SJCRH30 (cell line): ENCODE measurements at regions not wholly inside any gene's neighbourhood (a gene's known extent, or its start where the extent isn't known, plus 50 kb on each side); places are given as distances from the start of the nearest gene placed in this dataset.

ENCODE experiments used
- DNase-seq, 2 experiments: peaks; one replicate each; pipeline ENCODE4 v3.0.0-alpha.2; 2015 to 2020
- H3K27ac ChIP-seq: fragments of 250-450 bp; sonication (Bioruptor Pico); 2 replicates; pipeline ENCODE4 v1.5.1; 2020; ENCODE audit warnings: mild to moderate bottlenecking, moderate library complexity
- H3K27me3 ChIP-seq: fragments of 250-450 bp; sonication (Bioruptor Pico); 2 replicates; pipeline ENCODE4 v1.5.1; 2020; ENCODE audit warnings: mild to moderate bottlenecking, moderate library complexity
- H3K36me3 ChIP-seq: fragments of 250-450 bp; sonication (Bioruptor Pico); 2 replicates; pipeline ENCODE4 v1.5.1; 2020; ENCODE audit warnings: mild to moderate bottlenecking, moderate library complexity
- H3K4me1 ChIP-seq: fragments of 250-450 bp; sonication (Bioruptor Pico); 2 replicates; pipeline ENCODE4 v1.5.1; 2020; ENCODE audit warnings: mild to moderate bottlenecking, moderate library complexity
- H3K4me3 ChIP-seq: fragments of 250-450 bp; sonication (Bioruptor Pico); 2 replicates; pipeline ENCODE4 v1.5.1; 2020; ENCODE audit warnings: mild to moderate bottlenecking, moderate library complexity
- H3K9me3 ChIP-seq: fragments of 250-450 bp; sonication (Bioruptor Pico); replicated peaks from 2 replicates; pipeline ENCODE4 v1.5.1; 2020; ENCODE audit warnings: mild to moderate bottlenecking, moderate library complexity

DNA sequence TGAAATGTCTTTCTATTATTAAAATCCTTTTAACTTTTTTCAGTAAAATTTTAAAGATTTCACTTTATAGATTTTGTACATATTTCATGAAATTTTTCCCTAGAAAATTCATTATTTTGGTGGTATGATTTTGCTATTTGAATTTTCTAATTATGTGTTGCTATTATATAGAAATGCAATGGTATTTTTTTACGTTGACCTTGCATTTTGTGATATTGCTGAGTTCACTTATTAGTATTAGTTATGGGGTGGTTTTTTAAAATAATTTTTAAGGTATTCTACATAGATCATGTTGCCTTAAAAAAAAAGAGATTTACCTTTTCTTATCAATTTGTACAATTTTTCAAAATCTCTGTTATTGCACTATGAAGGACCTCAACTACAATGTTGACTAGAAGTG, 458.3 kb downstream of the TLE1 start:
- no peak overlapping the region for H3K27ac ChIP-seq
- H3K4me1 ChIP-seq: no peaks in the 10 kb centered on the region
- no peaks in the 10 kb centered on the region for H3K36me3 ChIP-seq
- H3K9me3 ChIP-seq: 0 out of 2 replicates have a peak, but pooled peaks cover 2% of the 10 kb centered on the region
- H3K27me3 ChIP-seq: no peaks in the 10 kb centered on the region
- no peak for DNase-seq
- H3K4me3 ChIP-seq: no peak overlapping the region

DNA sequence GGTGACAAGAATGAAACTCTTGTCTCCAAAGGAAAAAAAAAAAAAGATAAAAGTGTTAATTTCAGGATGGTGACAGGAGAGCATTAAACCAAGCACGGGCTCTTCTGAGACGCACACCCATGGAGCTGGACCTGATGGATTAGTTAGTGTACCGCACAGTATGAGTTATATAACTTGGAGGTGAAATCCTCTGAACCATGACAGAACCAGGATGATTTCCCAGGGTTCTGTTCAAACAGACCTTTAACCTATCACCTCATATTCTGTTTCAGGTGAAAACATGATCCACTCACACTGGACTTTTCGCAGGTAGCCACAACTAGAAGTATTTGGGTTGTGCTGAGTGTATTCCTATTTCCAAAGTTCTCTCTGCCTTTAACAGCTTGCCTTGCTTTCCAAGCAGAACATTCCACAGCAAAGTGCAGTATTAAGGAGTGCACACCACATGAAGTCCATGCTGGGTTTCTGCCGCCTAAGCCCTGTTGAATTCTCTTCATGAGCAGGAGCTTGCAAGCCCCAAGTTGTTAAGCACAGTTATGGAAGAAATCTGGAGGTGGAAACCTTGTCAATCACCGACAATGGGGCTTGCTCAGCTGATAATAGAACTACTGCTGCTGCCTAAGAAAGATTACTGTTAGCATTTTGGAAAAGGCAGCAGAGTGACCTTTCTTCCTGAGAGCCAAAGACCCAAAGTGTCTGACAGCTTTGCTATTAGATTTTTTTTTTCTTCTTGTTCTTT, 461.7 kb downstream of the TLE1 start:
- DNase-seq: no peak
- H3K36me3 ChIP-seq: no peaks in the 10 kb centered on the region
- no peaks in the 10 kb centered on the region for H3K4me1 ChIP-seq

DNA sequence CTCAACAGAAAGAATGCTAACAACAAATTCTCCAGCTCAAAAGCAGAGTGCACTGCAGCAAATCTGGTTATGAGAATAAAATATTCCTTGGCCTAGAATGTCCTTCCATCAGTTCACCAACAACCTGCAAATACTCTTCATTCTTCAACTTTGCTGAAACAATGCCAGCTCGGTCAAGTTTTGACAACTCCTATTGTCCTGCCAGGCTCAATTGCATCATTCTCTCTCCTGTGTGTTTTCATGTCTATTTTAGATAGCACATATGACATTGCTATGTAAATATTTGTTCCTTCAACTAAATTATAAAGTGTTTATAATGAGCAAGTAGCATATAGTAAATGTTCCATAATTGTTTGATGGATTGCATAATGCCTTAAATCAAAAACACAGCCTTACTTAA, 463.8 kb downstream of the TLE1 start:
- H3K4me3 ChIP-seq: no peak overlapping the region
- no peak overlapping the region for H3K27ac ChIP-seq
- H3K4me1 ChIP-seq: no peaks in the 10 kb centered on the region
- no peaks in the 10 kb centered on the region for H3K36me3 ChIP-seq
- H3K9me3 ChIP-seq: peaks cover 2% of the 10 kb centered on the region; the same call in 1 of the 2 replicates
- DNase-seq: no peak
- no peaks in the 10 kb centered on the region for H3K27me3 ChIP-seq

More for the DNA sequence above, 461.7 kb downstream of the TLE1 start:
- no peak overlapping the region for H3K27ac ChIP-seq
- H3K9me3 ChIP-seq: peaks cover 2% of the 10 kb centered on the region; the same call in 1 of the 2 replicates
- H3K27me3 ChIP-seq: no peaks in the 10 kb centered on the region
- H3K4me3 ChIP-seq: no peak overlapping the region

DNA sequence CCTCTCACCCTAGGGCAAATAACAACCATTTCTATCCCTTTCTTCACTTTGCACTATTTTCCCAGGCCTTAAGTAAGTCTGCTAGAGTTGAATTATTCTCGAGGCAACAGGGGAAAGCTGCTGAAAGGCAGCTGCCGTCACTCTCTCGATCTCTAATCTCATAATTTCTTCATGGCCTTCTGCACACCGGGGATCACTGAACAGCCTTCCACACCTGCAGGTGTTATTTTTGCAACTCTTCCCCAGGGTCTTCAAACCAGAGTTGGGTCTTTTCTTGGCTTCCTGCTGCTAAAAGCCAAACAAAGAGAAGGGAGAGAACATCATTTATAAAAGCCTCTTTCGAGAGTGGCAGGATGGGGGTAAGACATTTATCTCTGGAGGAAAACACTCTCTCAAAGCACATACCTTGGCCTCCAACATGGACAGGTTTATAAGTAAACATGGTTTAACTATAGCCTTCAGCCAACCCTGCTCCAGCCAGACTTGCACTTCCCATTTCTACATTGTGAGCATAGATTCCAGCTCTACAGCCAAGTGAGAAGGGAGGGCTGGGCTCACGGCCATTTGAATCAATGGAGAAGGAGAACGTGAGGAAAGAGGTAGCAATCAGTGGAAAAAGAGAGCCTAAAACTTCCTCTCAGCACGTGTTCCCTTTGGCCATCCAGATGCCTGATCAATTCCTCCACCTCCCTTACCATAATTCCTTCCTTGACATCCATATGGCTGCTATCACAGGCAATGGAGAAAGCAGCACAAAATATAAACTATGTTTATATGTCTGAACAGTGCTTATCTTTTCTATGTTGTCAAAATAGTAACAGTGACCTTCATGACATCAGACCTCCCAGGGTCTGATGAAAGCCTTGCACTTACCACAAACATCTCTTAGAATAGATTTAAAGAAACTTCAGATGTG, 464.9 kb downstream of the TLE1 start:
- no peak overlapping the region for H3K27ac ChIP-seq
- DNase-seq: no peak

DNA sequence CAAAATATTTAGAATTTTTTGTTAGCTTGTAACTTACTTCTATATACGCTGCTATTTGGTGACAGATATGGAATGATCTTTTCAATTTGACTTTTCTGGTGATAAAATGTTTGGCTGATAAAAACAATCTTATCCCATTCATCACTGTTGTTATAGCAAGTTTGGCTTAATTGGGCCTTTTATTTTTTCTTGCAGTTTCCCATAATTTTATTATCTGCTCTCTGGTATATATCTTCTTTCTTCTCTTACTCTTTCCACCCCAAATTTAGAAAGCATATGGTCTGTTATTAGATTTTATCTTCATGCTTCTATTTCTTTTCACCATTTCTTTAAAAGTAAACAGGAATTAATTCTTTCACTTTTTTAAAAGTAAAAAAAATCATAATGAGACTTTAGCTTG, 474.4 kb downstream of the TLE1 start:
- no peaks in the 10 kb centered on the region; the same call in 1 of the 2 replicates for H3K27me3 ChIP-seq
- peaks cover 3% of the 10 kb centered on the region; the same call in 1 of the 2 replicates for H3K9me3 ChIP-seq
- H3K27ac ChIP-seq: no peak overlapping the region
- DNase-seq: no peak
- H3K4me3 ChIP-seq: no peak overlapping the region
- H3K36me3 ChIP-seq: no peaks in the 10 kb centered on the region
- no peaks in the 10 kb centered on the region; the same call in 1 of the 2 replicates for H3K4me1 ChIP-seq

More for the DNA sequence above, 464.9 kb downstream of the TLE1 start:
- Histone ChIP-seq H3K4me3 (no peak overlapping the region), H3K36me3 (no peaks in the 10 kb centered on the region), H3K9me3 (peaks cover 2% of the 10 kb centered on the region; the same call in 1 of the 2 replicates), H3K4me1 (no peaks in the 10 kb centered on the region), H3K27me3 (no peaks in the 10 kb centered on the region)

DNA sequence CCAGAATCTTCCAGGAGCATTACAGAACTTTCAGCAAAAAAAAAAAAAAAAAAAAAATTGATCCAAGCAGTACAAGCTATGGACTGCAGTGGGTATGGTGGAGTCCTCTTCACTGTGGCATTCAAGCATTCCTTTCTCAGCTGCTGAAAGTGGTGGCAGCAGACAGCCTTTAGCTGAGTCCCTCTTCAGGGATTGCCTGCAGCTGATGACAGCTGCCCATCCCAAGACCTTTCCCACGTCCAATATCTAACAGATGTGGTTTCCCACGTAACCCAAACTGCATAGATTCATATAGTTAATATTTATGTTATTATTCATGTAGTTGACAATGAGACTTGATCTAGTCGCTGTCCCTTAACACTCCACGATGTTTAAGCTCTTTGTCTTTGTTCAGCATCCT, 475.9 kb downstream of the TLE1 start:
- peak; percentile 36 to 53 for DNase-seq
- H3K27me3 ChIP-seq: no peaks in the 10 kb centered on the region; the same call in 1 of the 2 replicates
- no peaks in the 10 kb centered on the region for H3K36me3 ChIP-seq
- no peaks in the 10 kb centered on the region for H3K9me3 ChIP-seq
- H3K4me3 ChIP-seq: no peak overlapping the region
- no peak overlapping the region for H3K27ac ChIP-seq
- H3K4me1 ChIP-seq: no peaks in the 10 kb centered on the region; the same call in 1 of the 2 replicates

DNA sequence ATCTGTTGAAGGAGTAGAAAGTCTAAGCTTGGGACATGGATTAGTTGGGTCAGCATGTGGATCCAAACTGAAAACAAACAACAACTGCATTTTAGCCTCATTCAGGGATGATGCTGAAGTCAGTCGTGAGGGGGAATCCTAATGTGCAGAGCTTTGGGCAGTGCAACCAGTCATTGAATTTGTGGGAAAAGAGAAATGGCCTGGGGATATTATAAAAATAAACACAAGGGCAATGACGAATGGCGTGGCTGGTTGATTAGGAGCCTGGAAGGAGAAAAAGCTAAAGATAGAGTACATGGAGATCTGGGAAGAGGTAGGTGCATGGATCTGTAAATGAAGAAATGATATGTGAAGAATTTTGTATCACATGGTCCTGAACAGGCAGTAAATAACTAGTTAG, 477.6 kb downstream of the TLE1 start:
- Histone ChIP-seq H3K4me1 (no peaks in the 10 kb centered on the region; the same call in 1 of the 2 replicates), H3K4me3 (no peak overlapping the region), H3K27me3 (no peaks in the 10 kb centered on the region; the same call in 1 of the 2 replicates), H3K36me3 (no peaks in the 10 kb centered on the region), H3K9me3 (no peaks in the 10 kb centered on the region), H3K27ac (no peak overlapping the region)
- DNase-seq: no peak

DNA sequence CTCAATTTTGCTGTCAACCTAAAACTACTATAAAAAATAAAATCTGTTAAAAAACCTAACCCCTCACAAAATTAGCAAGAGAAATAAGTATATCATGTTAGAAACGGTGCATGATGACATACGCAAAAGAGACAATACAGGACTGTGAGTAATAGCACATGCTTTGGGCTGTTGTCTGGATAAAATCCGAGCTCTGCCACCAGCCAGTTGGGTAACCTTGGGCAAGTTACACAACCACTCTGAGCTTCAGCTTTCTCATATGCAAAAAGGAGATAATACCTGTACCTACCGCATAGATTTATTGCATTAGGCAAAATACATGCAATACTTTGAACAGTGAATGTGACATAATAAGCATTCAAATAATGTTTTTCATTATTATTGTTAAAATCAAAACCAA, 481.7 kb downstream of the TLE1 start:
- H3K9me3 ChIP-seq: no peaks in the 10 kb centered on the region

DNA sequence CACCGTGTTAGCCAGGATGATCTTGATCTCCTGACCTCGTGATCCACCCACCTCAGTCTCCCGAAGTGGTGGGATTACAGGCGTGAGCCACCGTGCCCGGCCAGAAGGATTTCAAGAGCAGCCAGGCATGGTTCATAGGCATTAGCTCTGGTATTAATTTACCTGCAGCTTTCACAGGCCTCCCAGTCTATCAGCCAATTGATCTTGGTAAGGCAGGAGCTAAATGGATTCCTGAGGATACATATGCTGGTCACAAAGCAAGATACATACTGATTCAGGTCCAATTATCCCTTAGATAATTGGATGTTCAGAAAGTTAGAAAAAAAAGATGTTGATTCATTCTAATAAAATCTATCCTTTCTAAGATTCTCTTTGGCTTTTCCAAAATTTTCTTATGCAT, 487.1 kb downstream of the TLE1 start:
- H3K27ac ChIP-seq: no peak overlapping the region
- H3K4me3 ChIP-seq: no peak overlapping the region
- no peak for DNase-seq
- no peaks in the 10 kb centered on the region for H3K4me1 ChIP-seq
- no peaks in the 10 kb centered on the region for H3K27me3 ChIP-seq
- H3K36me3 ChIP-seq: no peaks in the 10 kb centered on the region
- H3K9me3 ChIP-seq: no peaks in the 10 kb centered on the region; the same call in 1 of the 2 replicates

More for the DNA sequence above, 481.7 kb downstream of the TLE1 start:
- H3K27ac ChIP-seq: no peak overlapping the region
- no peaks in the 10 kb centered on the region for H3K36me3 ChIP-seq
- no peak overlapping the region for H3K4me3 ChIP-seq
- H3K4me1 ChIP-seq: no peaks in the 10 kb centered on the region
- DNase-seq: no peak
- no peaks in the 10 kb centered on the region for H3K27me3 ChIP-seq

DNA sequence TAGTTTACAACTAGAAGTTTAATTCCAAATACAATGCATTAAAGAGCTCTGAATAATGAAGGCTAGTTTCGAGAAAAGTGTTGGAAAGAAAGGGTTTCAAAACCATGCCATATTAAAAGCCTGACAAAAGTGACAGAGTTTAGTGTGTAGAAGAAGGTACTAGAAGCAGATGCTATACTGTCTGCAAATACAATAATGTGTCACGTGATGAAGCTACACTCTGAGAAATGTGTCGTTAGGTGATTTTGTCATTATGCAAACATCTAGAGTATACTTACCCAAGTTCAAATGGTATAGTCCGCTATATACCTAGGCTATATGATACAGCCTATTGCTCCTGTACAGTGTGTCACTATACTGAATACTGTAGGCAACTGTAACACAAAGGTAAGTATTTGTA, 494.1 kb downstream of the TLE1 start:
- DNase-seq: no peak
- Histone ChIP-seq H3K36me3 (0 out of 2 replicates have a peak, but pooled peaks cover 2% of the 10 kb centered on the region), H3K4me3 (no peak overlapping the region), H3K27me3 (no peaks in the 10 kb centered on the region), H3K9me3 (peaks cover 5% of the 10 kb centered on the region), H3K4me1 (peaks cover 7% of the 10 kb centered on the region; the same call in 1 of the 2 replicates), H3K27ac (no peak overlapping the region)

DNA sequence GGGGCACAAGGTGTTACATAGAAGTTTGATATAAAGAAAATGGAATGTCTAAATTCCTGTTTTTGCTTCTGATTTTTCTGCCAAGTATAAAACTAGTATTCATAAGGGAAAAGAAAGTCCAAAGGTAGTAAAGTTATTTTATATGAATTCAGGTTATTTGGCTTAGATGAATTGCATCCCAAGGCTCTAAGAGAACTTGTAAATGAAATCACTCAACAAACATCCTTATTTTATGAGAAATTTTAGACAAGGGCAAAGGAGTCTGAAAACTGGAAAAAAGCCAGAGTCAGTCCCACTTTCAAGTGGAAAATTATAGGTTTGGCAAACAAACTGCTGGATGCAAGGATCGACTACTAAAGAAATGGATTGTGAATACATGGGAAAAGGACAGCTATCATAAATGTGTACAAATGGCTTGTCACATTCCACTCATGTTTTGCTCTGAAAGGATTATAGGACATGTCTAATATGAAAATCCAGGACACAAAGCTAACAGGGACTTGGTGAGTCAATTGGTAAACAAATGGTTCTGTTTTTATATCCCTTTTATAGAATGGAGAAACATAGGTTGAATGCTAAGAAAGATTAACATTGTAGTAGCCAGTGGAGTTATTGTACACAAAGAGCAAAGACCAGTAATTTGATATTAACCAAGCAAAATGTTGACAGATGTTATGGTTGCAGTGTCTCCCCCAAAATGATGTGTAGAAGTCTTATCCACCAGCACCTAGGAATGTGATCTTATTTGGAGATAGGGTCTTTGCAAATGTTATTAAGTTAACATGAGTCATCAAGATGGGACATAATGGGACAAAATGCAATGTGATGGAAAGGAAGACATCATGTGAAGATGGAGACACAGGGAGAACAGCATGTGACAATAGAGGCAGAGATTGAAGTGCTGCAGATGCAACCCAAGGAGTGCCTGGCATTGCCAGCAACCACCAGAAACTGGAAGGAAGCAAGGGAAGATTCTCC, 495.7 kb downstream of the TLE1 start:
- H3K9me3 ChIP-seq: peaks cover 5% of the 10 kb centered on the region
- no peaks in the 10 kb centered on the region for H3K27me3 ChIP-seq
- DNase-seq: peak in 1 of 2 experiments; percentile 11

DNA sequence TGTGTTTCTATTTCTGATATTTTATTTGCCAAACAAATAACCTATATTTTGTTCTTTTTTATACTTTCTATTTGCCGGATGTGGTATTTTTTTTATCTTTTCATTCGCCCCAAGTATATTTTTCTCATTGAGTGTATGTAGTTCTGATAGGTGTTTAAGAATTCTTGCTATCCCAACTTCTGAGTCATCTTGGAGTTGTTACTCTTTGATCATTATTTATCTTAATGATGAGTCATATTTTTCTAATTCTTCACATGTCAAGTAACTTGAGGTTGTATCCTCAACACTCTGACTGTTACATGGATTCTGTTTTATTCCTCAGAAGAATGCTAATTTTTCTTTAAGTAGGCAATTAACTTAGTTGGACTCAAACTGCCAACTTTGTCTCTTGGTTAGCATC, 498.1 kb downstream of the TLE1 start:
- Histone ChIP-seq H3K27ac (no peak overlapping the region), H3K27me3 (no peaks in the 10 kb centered on the region), H3K4me3 (no peak overlapping the region), H3K36me3 (0 out of 2 replicates have a peak, but pooled peaks cover 2% of the 10 kb centered on the region), H3K4me1 (peaks cover 7% of the 10 kb centered on the region; the same call in 1 of the 2 replicates), H3K9me3 (peaks cover 8% of the 10 kb centered on the region)
- DNase-seq: no peak

More for the DNA sequence above, 495.7 kb downstream of the TLE1 start:
- Histone ChIP-seq H3K36me3 (0 out of 2 replicates have a peak, but pooled peaks cover 2% of the 10 kb centered on the region), H3K27ac (no peak overlapping the region), H3K4me1 (peaks cover 7% of the 10 kb centered on the region; the same call in 1 of the 2 replicates), H3K4me3 (no peak overlapping the region)

DNA sequence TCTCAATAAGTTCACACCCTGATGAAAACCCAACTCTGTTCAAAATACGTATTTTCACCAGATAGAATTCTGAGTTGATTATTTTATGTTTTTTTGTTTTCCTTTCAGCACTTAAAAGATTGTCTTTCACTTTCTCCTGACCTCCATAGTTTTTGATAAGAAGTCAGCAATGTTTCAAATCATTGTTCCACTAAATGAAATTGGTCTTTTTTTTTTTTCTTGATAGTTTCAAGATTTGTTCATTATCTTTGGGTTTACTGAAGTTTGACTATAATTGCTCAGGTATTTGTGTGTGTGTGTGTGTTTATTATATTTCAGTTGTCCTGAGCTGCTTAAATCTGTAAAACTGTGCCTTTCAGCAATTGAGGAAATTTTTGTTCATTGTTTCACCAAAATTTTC, 498.7 kb downstream of the TLE1 start:
- no peak for DNase-seq
- no peak overlapping the region for H3K4me3 ChIP-seq
- 0 out of 2 replicates have a peak, but pooled peaks cover 2% of the 10 kb centered on the region for H3K36me3 ChIP-seq
- H3K9me3 ChIP-seq: peaks cover 8% of the 10 kb centered on the region
- H3K27me3 ChIP-seq: no peaks in the 10 kb centered on the region
- H3K4me1 ChIP-seq: peaks cover 7% of the 10 kb centered on the region; the same call in 1 of the 2 replicates
- H3K27ac ChIP-seq: no peak overlapping the region

DNA sequence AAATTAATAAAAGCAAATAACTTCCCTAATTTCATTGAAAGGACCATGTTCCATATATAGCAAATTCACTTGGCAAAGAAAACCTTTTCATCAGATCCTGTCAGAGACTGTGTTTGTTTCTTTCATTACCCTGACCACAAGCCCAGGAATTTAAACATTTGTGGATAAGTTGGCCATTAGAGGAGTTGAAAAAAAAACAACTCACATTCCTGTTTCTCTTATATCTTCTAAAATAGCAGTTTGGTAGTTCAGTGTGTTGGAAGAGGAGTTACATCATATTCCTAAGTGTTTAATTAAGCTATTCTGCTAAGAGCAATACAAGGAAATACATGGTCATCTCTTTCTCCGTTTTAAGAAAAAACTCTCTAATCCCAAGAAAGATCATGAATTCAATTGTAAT, 505.6 kb downstream of the TLE1 start:
- H3K4me3 ChIP-seq: no peak overlapping the region

More for the DNA sequence above, 505.6 kb downstream of the TLE1 start:
- peaks cover 26% of the 10 kb centered on the region for H3K4me1 ChIP-seq
- 0 out of 2 replicates have a peak, but pooled peaks cover 2% of the 10 kb centered on the region for H3K9me3 ChIP-seq
- peak; percentile 22 to 75 for DNase-seq
- H3K27ac ChIP-seq: peak overlapping the region; percentile 21
- no peaks in the 10 kb centered on the region for H3K36me3 ChIP-seq
- no peaks in the 10 kb centered on the region for H3K27me3 ChIP-seq
